ENCODE measurements at regions not wholly inside any gene's neighbourhood (a gene's known extent, or its start where the extent isn't known, plus 50 kb on each side); places are given as distances from the start of the nearest gene placed in this dataset.
A peak's percentile ranks its signal among the peaks of the same experiment; 100 is the strongest.
"Not testable (repeated sequence)": the region's sequence is repeated elsewhere in the genome, so short reads cannot be mapped to it uniquely, and the experiment has no call there.

- Mint-ChIP-seq H3K4me1 (no peaks in the 10 kb centered on the region), H3K9me3 (peaks cover 12% of the 10 kb centered on the region), H3K4me3 (no peak overlapping the region), H3K36me3 (peaks cover 7% of the 10 kb centered on the region), H3K27me3 (no peaks in the 10 kb centered on the region), H3K27ac (no peak overlapping the region)
- ATAC-seq, result no peak
Measured at GRCh38 chr1:90864681-90865080, 147.6 kb upstream of the BARHL2 start.

- Mint-ChIP-seq H3K27ac (no peak overlapping the region), H3K9me3 (peaks cover 12% of the 10 kb centered on the region), H3K27me3 (no peaks in the 10 kb centered on the region), H3K36me3 (peaks cover 7% of the 10 kb centered on the region), H3K4me3 (no peak overlapping the region), H3K4me1 (no peaks in the 10 kb centered on the region)
- no peak for ATAC-seq
Measured at GRCh38 chr1:90862782-90863181, 145.7 kb upstream of the BARHL2 start.

- not testable (repeated sequence) for H3K4me3 Mint-ChIP-seq, H3K27me3 Mint-ChIP-seq, H3K27ac Mint-ChIP-seq, H3K36me3 Mint-ChIP-seq, H3K4me1 Mint-ChIP-seq, ATAC-seq
- peaks cover 12% of the 10 kb centered on the region for H3K9me3 Mint-ChIP-seq
Measured at GRCh38 chr1:90861421-90861820, 144.3 kb upstream of the BARHL2 start.

- H3K27me3 Mint-ChIP-seq, result peaks cover 17% of the 10 kb centered on the region
Measured at GRCh38 chr1:90856463-90857007, 139.4 kb upstream of the BARHL2 start.

DNA sequence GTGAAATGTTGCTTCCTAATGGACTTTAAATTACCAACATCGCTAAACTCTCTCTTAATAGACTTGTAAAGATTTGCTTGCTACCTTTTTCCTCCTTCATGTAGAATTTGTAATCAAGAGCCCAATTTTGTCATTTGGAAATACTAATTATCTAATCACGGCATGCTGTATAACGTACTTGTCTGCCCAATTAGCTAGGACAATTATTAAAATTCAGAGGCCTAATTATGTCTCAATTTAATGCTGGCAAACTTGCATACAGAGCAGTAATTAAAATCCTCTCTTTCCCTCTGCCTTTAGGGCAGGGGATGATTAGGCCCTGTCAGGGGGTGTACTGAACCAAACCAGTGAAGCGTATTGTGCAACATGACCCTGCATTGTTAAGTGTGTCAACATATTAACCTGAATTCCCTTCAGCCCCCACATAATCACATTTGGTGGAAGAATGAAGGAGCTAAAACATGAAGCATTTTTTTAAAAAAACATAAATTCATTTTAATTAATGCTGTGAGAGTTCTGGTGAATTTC, 137.4 kb upstream of the BARHL2 start:
- Mint-ChIP-seq H3K4me1 (peaks cover 8% of the 10 kb centered on the region), H3K36me3 (no peaks in the 10 kb centered on the region), H3K27ac (no peak overlapping the region), H3K27me3 (peaks cover 34% of the 10 kb centered on the region), H3K4me3 (no peak overlapping the region), H3K9me3 (no peaks in the 10 kb centered on the region)
- no peak for ATAC-seq

More at GRCh38 chr1:90856463-90857007, 139.4 kb upstream of the BARHL2 start:
- Mint-ChIP-seq H3K36me3 (no peaks in the 10 kb centered on the region), H3K4me1 (no peaks in the 10 kb centered on the region), H3K9me3 (peaks cover 7% of the 10 kb centered on the region), H3K27ac (no peak overlapping the region), H3K4me3 (no peak overlapping the region)
- ATAC-seq, result no peak

GRCh38 chr1:90851711-90852050, 134.6 kb upstream of the BARHL2 start:
- Mint-ChIP-seq H3K36me3 (no peaks in the 10 kb centered on the region), H3K4me3 (peak overlapping the region; percentile 74), H3K27me3 (peaks cover 48% of the 10 kb centered on the region), H3K27ac (no peak overlapping the region), H3K4me1 (peaks cover 8% of the 10 kb centered on the region), H3K9me3 (no peaks in the 10 kb centered on the region)
- no peak for ATAC-seq

GRCh38 chr1:90850898-90851710, 134.0 kb upstream of the BARHL2 start:
- H3K9me3 Mint-ChIP-seq, result no peaks in the 10 kb centered on the region
- peak overlapping the region; percentile 82 for H3K4me3 Mint-ChIP-seq
- H3K27ac Mint-ChIP-seq, result peak overlapping the region; percentile 48
- peaks cover 8% of the 10 kb centered on the region for H3K4me1 Mint-ChIP-seq
- peaks cover 42% of the 10 kb centered on the region for H3K27me3 Mint-ChIP-seq
- H3K36me3 Mint-ChIP-seq, result no peaks in the 10 kb centered on the region
- ATAC-seq, result peak; percentile 95

GRCh38 chr1:90850181-90850897, 133.2 kb upstream of the BARHL2 start:
- H3K4me1 Mint-ChIP-seq, result peaks cover 8% of the 10 kb centered on the region
- H3K9me3 Mint-ChIP-seq, result no peaks in the 10 kb centered on the region
- no peaks in the 10 kb centered on the region for H3K36me3 Mint-ChIP-seq
- H3K4me3 Mint-ChIP-seq, result peak overlapping the region; percentile 82
- no peak for ATAC-seq
- H3K27ac Mint-ChIP-seq, result peak overlapping the region; percentile 48
- peaks cover 34% of the 10 kb centered on the region for H3K27me3 Mint-ChIP-seq

DNA sequence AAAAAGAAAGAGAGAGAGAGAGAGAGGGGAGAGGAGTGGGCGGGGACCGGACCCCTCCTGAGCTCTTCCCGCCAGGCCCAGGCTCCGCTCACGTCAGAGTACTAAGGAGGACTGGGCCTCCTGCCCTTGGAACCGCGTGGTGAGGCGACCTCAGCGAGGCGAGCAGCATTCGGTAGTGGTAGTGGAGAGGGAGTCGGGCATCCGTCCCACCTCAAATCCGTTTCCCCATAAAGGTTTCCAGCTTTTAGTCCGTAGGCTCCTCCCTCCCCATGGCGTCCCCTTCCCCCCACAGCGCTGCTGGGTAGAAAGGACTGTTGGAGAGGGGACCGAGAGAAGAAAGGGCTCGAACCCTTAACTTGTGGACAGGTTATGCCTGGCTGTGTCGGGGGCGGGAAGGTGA, 124.4 kb upstream of the BARHL2 start:
- Mint-ChIP-seq H3K4me3 (no peak overlapping the region), H3K27me3 (peaks cover 82% of the 10 kb centered on the region), H3K9me3 (no peaks in the 10 kb centered on the region), H3K36me3 (no peaks in the 10 kb centered on the region), H3K4me1 (peaks cover 9% of the 10 kb centered on the region), H3K27ac (no peak overlapping the region)
- ATAC-seq, result no peak

GRCh38 chr1:90840352-90840751, 123.2 kb upstream of the BARHL2 start:
- Mint-ChIP-seq H3K27me3 (peaks cover 94% of the 10 kb centered on the region), H3K36me3 (no peaks in the 10 kb centered on the region), H3K9me3 (no peaks in the 10 kb centered on the region), H3K4me3 (no peak overlapping the region), H3K4me1 (peaks cover 17% of the 10 kb centered on the region), H3K27ac (no peak overlapping the region)
- no peak for ATAC-seq

GRCh38 chr1:90839323-90839722, 122.2 kb upstream of the BARHL2 start:
- ATAC-seq, result no peak
- H3K27ac Mint-ChIP-seq, result no peak overlapping the region
- no peaks in the 10 kb centered on the region for H3K9me3 Mint-ChIP-seq
- no peak overlapping the region for H3K4me3 Mint-ChIP-seq
- H3K4me1 Mint-ChIP-seq, result peaks cover 21% of the 10 kb centered on the region
- no peaks in the 10 kb centered on the region for H3K36me3 Mint-ChIP-seq
- H3K27me3 Mint-ChIP-seq, result peaks cover 100% of the 10 kb centered on the region

GRCh38 chr1:90838720-90839119, 121.6 kb upstream of the BARHL2 start:
- Mint-ChIP-seq H3K27ac (no peak overlapping the region), H3K36me3 (no peaks in the 10 kb centered on the region), H3K4me1 (peaks cover 21% of the 10 kb centered on the region), H3K9me3 (no peaks in the 10 kb centered on the region), H3K4me3 (no peak overlapping the region), H3K27me3 (peaks cover 100% of the 10 kb centered on the region)
- no peak for ATAC-seq

- no peak for ATAC-seq
- H3K27me3 Mint-ChIP-seq, result peaks cover 100% of the 10 kb centered on the region
- H3K9me3 Mint-ChIP-seq, result no peaks in the 10 kb centered on the region
Measured at GRCh38 chr1:90837420-90837819, 120.3 kb upstream of the BARHL2 start.

DNA sequence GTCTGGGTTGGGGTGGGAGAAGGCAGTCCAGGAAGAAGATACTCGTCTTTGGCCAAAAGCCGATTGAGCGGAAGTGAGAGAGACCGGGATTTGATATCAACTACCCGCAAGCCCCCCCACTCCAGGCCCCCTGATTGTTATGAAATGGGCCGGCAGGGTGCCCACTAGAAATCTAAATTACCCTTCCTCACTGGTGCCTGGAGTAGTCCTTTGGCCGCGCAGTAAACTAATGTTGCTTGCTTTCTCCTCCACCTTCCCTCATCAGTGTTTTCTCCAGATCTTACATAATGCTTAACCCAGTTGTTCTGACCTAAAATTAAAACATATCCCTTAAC, 119.2 kb upstream of the BARHL2 start:
- Mint-ChIP-seq H3K27ac (no peak overlapping the region), H3K4me3 (peak overlapping the region; percentile 23)

More at GRCh38 chr1:90837420-90837819, 120.3 kb upstream of the BARHL2 start:
- Mint-ChIP-seq H3K4me3 (no peak overlapping the region), H3K4me1 (peaks cover 21% of the 10 kb centered on the region), H3K27ac (no peak overlapping the region), H3K36me3 (no peaks in the 10 kb centered on the region)

DNA sequence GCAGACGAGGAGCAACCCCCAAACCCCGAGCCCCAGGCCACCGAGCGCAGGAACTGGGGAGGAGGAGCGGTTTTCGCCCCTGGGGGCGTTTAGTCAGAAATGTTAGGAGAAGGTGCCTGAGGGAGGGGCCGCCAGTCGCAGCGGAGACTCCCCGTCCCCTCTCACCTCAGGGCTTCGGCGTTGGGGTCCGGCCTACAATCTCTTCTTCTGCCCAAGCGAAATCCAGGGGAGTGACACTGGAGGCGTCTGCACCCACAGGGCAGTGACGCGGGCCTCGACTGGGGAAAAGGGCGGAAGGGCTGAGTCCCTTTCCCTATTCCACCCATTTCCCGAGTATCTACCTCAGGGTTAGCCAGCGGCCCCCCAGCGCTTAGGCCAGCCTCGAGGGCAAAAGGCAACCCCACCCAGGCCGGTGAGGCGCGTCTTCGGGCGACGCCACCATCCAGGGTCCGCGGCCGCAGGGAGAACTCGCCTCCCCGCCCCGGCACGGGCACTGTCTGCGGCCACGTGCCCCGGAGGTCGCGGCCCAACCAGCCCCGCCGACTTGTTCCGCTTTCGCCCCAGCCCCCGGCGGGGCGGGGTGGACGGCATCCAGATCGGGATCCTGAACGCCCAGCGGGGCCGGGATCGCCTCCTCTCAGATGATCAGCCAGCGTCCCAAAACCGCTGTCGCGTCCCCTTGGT, 118.7 kb upstream of the BARHL2 start:
- H3K4me3 Mint-ChIP-seq, result peak overlapping the region; percentile 23
- peaks cover 21% of the 10 kb centered on the region for H3K4me1 Mint-ChIP-seq
- H3K36me3 Mint-ChIP-seq, result no peaks in the 10 kb centered on the region
- H3K27ac Mint-ChIP-seq, result no peak overlapping the region
- H3K27me3 Mint-ChIP-seq, result peaks cover 100% of the 10 kb centered on the region
- no peak for ATAC-seq
- no peaks in the 10 kb centered on the region for H3K9me3 Mint-ChIP-seq

More for the DNA sequence above, 119.2 kb upstream of the BARHL2 start:
- ATAC-seq, result no peak
- peaks cover 21% of the 10 kb centered on the region for H3K4me1 Mint-ChIP-seq
- H3K9me3 Mint-ChIP-seq, result no peaks in the 10 kb centered on the region
- peaks cover 100% of the 10 kb centered on the region for H3K27me3 Mint-ChIP-seq
- H3K36me3 Mint-ChIP-seq, result no peaks in the 10 kb centered on the region

Measured in stimulated activated memory B cell treated with anti-CD40 and anti-IgM and Interleukin-4, amounts not matched to agents 10 μg/mL and 1 μg/mL and 100 μg/mL, for 72 hours (primary cell).